HG02884 (cell line): ENCODE measurements at regions not wholly inside any gene's neighbourhood (a gene's known extent, or its start where the extent isn't known, plus 50 kb on each side); places are given as distances from the start of the nearest gene placed in this dataset.

Source experiments
- ATAC-seq: cut with Tn5 transposase; IDR thresholded peaks from one replicate; pipeline ENCODE4 v1.9.1; 2021; ENCODE audit warnings: mild to moderate bottlenecking, moderate library complexity; ENCODE audit not compliant: unreplicated experiment

GRCh38 chr4:161133586-161134276 is 1030.1 kb downstream of the FSTL5 start:
- no peak for ATAC-seq

GRCh38 chr4:161132715-161133425 is 1030.9 kb downstream of the FSTL5 start:
- peak; percentile 57 for ATAC-seq

GRCh38 chr4:161121451-161121850 is 1042.3 kb downstream of the FSTL5 start:
- no peak for ATAC-seq

GRCh38 chr4:161101881-161102280 is 1061.9 kb downstream of the FSTL5 start:
- ATAC-seq = no peak

- no peak for ATAC-seq
Observed at GRCh38 chr4:161097821-161098220, 1066.0 kb downstream of the FSTL5 start.

- ATAC-seq = no peak
Observed at GRCh38 chr4:161061046-161061445, 1102.8 kb downstream of the FSTL5 start.
